GM21786 (cell line): ENCODE measurements at regions not wholly inside any gene's neighbourhood (a gene's known extent, or its start where the extent isn't known, plus 50 kb on each side); places are given as distances from the start of the nearest gene placed in this dataset.
"Not testable (repeated sequence)": the region's sequence is repeated elsewhere in the genome, so short reads cannot be mapped to it uniquely, and the experiment has no call there.

Experiments
- ATAC-seq: cut with Tn5 transposase; IDR thresholded peaks from one replicate; pipeline ENCODE4 v1.9.1; 2021; ENCODE audit not compliant: unreplicated experiment

- no peak for ATAC-seq
These were observed 466.0 kb downstream of the GJA1 start for GRCh38 chr6:121901432-121901831.

- no peak for ATAC-seq
These were observed 469.1 kb downstream of the GJA1 start for GRCh38 chr6:121904559-121904958.

- no peak for ATAC-seq
These were observed 477.5 kb downstream of the GJA1 start for GRCh38 chr6:121912905-121913304.

- ATAC-seq: no peak
These were observed 481.9 kb downstream of the GJA1 start for GRCh38 chr6:121917263-121917829.

- ATAC-seq: no peak
These were observed 481.5 kb upstream of the HSF2 start for GRCh38 chr6:121917834-121918559.

GRCh38 chr6:121920616-121921015 is 478.8 kb upstream of the HSF2 start:
- ATAC-seq: no peak

- ATAC-seq: no peak
These were observed 474.4 kb upstream of the HSF2 start for GRCh38 chr6:121925024-121925423.

GRCh38 chr6:121925534-121926255 is 473.8 kb upstream of the HSF2 start:
- no peak for ATAC-seq

GRCh38 chr6:121929301-121929700 is 470.2 kb upstream of the HSF2 start:
- no peak for ATAC-seq

- no peak for ATAC-seq
These were observed 467.1 kb upstream of the HSF2 start for GRCh38 chr6:121932076-121932991.

- no peak for ATAC-seq
These were observed 465.0 kb upstream of the HSF2 start for GRCh38 chr6:121934451-121934850.

- no peak for ATAC-seq
These were observed 458.7 kb upstream of the HSF2 start for GRCh38 chr6:121940728-121941127.

- no peak for ATAC-seq
These were observed 455.1 kb upstream of the HSF2 start for GRCh38 chr6:121944354-121944753.

GRCh38 chr6:121951123-121951522 is 448.3 kb upstream of the HSF2 start:
- no peak for ATAC-seq

- no peak for ATAC-seq
These were observed 447.5 kb upstream of the HSF2 start for GRCh38 chr6:121951918-121952379.

- not testable (repeated sequence) for ATAC-seq
These were observed 444.1 kb upstream of the HSF2 start for GRCh38 chr6:121955401-121955800.

GRCh38 chr6:121956782-121957181 is 442.7 kb upstream of the HSF2 start:
- no peak for ATAC-seq

- no peak for ATAC-seq
These were observed 440.0 kb upstream of the HSF2 start for GRCh38 chr6:121959501-121959900.

GRCh38 chr6:121961619-121962125 is 437.8 kb upstream of the HSF2 start:
- ATAC-seq: no peak

GRCh38 chr6:121963826-121964225 is 435.6 kb upstream of the HSF2 start:
- no peak for ATAC-seq

- ATAC-seq: no peak
These were observed 433.7 kb upstream of the HSF2 start for GRCh38 chr6:121965739-121966138.
